HepG2 (cell line): ENCODE measurements at regions not wholly inside any gene's neighbourhood (a gene's known extent, or its start where the extent isn't known, plus 50 kb on each side); places are given as distances from the start of the nearest gene placed in this dataset.

Experiments
- ATAC-seq: fragments of 200-7000 bp; cut with Tn5 transposase; 3 replicates; pipeline ENCODE4 v1.9.1; 2020; ENCODE audit warnings: mild to moderate bottlenecking, moderate library complexity
- BruUV-seq: library from RNA; stranded (reverse); fragments of 400-500 nt; replicated peaks from 2 replicates; lab custom pipeline; 2021; lab: Mats Ljungman, UMichigan
- CTCF ChIA-PET: fragments of 300-600 bp; formaldehyde crosslinking; extraction: SDS; loops from one replicate; lab custom pipeline; 2021; ENCODE audit warnings: low total read pairs, inconsistent platforms, low intra/inter-chr PET ratio; lab: Yijun Ruan, JAX
- POLR2A ChIA-PET: fragments of 350-600 bp; sonication (Branson Sonifier 250); formaldehyde crosslinking; loops from one replicate; lab custom pipeline; 2020; ENCODE audit warnings: antibody characterized with exemption, inconsistent platforms; lab: Yijun Ruan, JAX
- DNase-seq: peaks from one replicate; pipeline ENCODE4 v3.0.0-alpha.2; 2015; ENCODE audit warnings: low spot score
- FAIRE-seq: peaks from 3 replicates; lab custom pipeline; 2011; peaks lifted over from hg19 to GRCh38; lab: Jason Lieb, UNC
- H2AFZ ChIP-seq: one replicate; pipeline ENCODE4 v1.6.1; 2011; ENCODE audit warnings: low read length, inconsistent platforms
- H3K27ac ChIP-seq: fragments of 300-600 bp; 3 replicates; pipeline ENCODE4 v1.8.0; 2011; ENCODE audit warnings: mixed run types, mild to moderate bottlenecking, mixed read lengths, low read length, inconsistent platforms; ENCODE audit not compliant: insufficient read depth; ENCODE audit errors: extremely low read length
- H3K27me3 ChIP-seq, 2 experiments: fragments of 200-600 bp in 1 of 2; 2 replicates in 1 of 2; 3 replicates in 1 of 2; pipeline versions ENCODE4 v1.6.0 to v1.8.0; 2011; ENCODE audit warnings: low read length in 2 of 2, mild to moderate bottlenecking in 2 of 2, moderate library complexity in 2 of 2, inconsistent platforms in 1 of 2; ENCODE audit not compliant: insufficient read depth in 2 of 2, control insufficient read depth in 1 of 2
- H3K36me3 ChIP-seq, 2 experiments: fragments of 200-600 bp in 1 of 2; replicated peaks in 1 of 2; 2 replicates in 1 of 2; 3 replicates in 1 of 2; pipeline versions ENCODE4 v1.5.1 to v1.8.0; 2011; ENCODE audit warnings: low read length in 2 of 2, inconsistent platforms in 1 of 2; ENCODE audit not compliant: insufficient read depth in 2 of 2, control insufficient read depth in 1 of 2
- H3K4me1 ChIP-seq: 2 replicates; pipeline ENCODE4 v1.5.1; 2012; ENCODE audit warnings: low read length, inconsistent platforms; ENCODE audit not compliant: insufficient read depth
- H3K4me2 ChIP-seq: 2 replicates; pipeline ENCODE4 v1.6.0; 2011; ENCODE audit warnings: low read depth, low read length, inconsistent platforms
- H3K4me3 ChIP-seq, 3 experiments: fragments of 200-600 bp in 1 of 3; sonication (generic), shearing (Covaris generic) in 1 of 3; replicated peaks in 1 of 3; 2 replicates each; pipeline ENCODE4 v1.5.1; 2011 to 2016; ENCODE audit warnings: low read length in 3 of 3, inconsistent platforms in 2 of 3, low read depth in 2 of 3, mild to moderate bottlenecking in 2 of 3, control low read depth in 1 of 3, mixed read lengths in 1 of 3; ENCODE audit not compliant: insufficient read depth in 1 of 3
- H3K79me2 ChIP-seq: one replicate; pipeline ENCODE4 v1.6.1; 2011; ENCODE audit warnings: low read length, inconsistent platforms; ENCODE audit not compliant: insufficient read depth
- H3K9ac ChIP-seq: 2 replicates; pipeline ENCODE4 v1.6.0; 2011; ENCODE audit warnings: mild to moderate bottlenecking, low read depth, low read length, inconsistent platforms; ENCODE audit not compliant: insufficient read depth
- H3K9me3 ChIP-seq: 2 replicates; pipeline ENCODE4 v1.5.1; 2012; ENCODE audit warnings: mild to moderate bottlenecking, low read length
- H4K20me1 ChIP-seq: 2 replicates; pipeline ENCODE4 v1.6.0; 2011; ENCODE audit warnings: inconsistent platforms, mild to moderate bottlenecking, low read length, moderate library complexity; ENCODE audit not compliant: insufficient read depth
- ARNT2 ChIP-seq: sonication (generic); formaldehyde crosslinking; IDR thresholded peaks from 2 replicates; pipeline ENCODE4 v1.8.0; 2022; ENCODE audit warnings: mild to moderate bottlenecking, low read depth, missing genetic modification reagents, moderate library complexity
- ATAD3A ChIP-seq: sonication (generic); formaldehyde crosslinking; IDR thresholded peaks from 2 replicates; pipeline ENCODE4 v1.4.0; 2020; ENCODE audit warnings: missing genetic modification reagents
- FIP1L1 ChIP-seq: fragments of 200-400 bp; formaldehyde crosslinking; IDR thresholded peaks from 2 replicates; pipeline ENCODE4 v1.6.1; 2018; ENCODE audit warnings: low read depth, mild to moderate bottlenecking, low read length, moderate library complexity, borderline replicate concordance; ENCODE audit not compliant: insufficient read depth
- HNRNPLL ChIP-seq: fragments of 200-400 bp; formaldehyde crosslinking; IDR thresholded peaks from 2 replicates; pipeline ENCODE4 v1.6.1; 2017; ENCODE audit warnings: mild to moderate bottlenecking, low read depth, low read length; ENCODE audit not compliant: poor library complexity, severe bottlenecking
- MAFK ChIP-seq, 2 experiments: IDR thresholded peaks in 1 of 2; conservative IDR thresholded peaks in 1 of 2; 2 replicates each; pipeline ENCODE4 v1.6.1; 2011; ENCODE audit warnings: improper control_type of control experiment in 2 of 2, low read length in 2 of 2
- ZNF652 ChIP-seq: IDR thresholded peaks from 2 replicates; pipeline ENCODE4 v1.6.1; 2016; ENCODE audit warnings: low read depth, borderline replicate concordance
- WGBS: methylation state at CpG from one replicate; pipeline ENCODE4 v1.1.6; 2017; ENCODE audit warnings: low lambda C conversion rate; 5-methylcytosine and 5-hydroxymethylcytosine counted together
- in situ Hi-C: cut with HindIII; loops from 2 replicates; pipeline ENCODE4 v1.10.0; 2017; ENCODE audit warnings: low pct_unique_long_range_greater_than_20kb; ENCODE audit not compliant: extremely low pct_ligation_motif_present
- intact Hi-C: fragments of 100-400 bp; cut with micrococcal nuclease; formaldehyde crosslinking; loops from one replicate; pipeline ENCODE4 v1.10.0; 2022; ENCODE audit not compliant: unreplicated experiment
- TF ChIP-seq, protein P1 (sequence below): sonication (generic); formaldehyde crosslinking; conservative IDR thresholded peaks from 2 replicates; pipeline ENCODE4 v1.4.0; 2020; ENCODE audit warnings: missing genetic modification reagents
- TF ChIP-seq, protein P2 (sequence below): sonication (generic); formaldehyde crosslinking; IDR thresholded peaks from 2 replicates; pipeline ENCODE4 v1.4.0; 2020; ENCODE audit warnings: missing genetic modification reagents
- TF ChIP-seq, protein P3 (sequence below): sonication (generic); formaldehyde crosslinking; IDR thresholded peaks from 2 replicates; pipeline ENCODE4 v1.8.0; 2022; ENCODE audit warnings: mild to moderate bottlenecking, missing genetic modification reagents; ENCODE audit not compliant: insufficient replicate concordance

DNA sequence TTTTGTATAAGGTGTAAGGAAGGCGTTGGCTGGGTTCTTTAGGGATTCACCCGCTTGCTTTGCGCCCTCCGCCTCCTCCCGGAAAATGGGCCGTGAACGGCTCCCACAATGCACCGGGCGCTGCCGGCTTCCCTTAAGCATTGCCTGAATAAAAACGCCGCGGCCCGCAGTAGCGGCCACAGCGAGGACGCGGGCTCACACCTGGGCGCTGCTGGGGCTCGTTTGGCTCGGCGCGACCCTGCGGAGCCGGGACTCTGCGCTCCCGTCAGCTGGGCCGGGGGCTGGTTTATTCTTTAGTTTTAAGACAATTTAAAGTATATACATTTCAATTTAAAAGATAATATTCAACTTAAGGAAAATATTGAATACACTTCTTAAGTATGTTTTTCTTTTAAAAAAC, 343.5 kb upstream of the RGMA start (continued):
- TF ChIP-seq, protein P1, sequence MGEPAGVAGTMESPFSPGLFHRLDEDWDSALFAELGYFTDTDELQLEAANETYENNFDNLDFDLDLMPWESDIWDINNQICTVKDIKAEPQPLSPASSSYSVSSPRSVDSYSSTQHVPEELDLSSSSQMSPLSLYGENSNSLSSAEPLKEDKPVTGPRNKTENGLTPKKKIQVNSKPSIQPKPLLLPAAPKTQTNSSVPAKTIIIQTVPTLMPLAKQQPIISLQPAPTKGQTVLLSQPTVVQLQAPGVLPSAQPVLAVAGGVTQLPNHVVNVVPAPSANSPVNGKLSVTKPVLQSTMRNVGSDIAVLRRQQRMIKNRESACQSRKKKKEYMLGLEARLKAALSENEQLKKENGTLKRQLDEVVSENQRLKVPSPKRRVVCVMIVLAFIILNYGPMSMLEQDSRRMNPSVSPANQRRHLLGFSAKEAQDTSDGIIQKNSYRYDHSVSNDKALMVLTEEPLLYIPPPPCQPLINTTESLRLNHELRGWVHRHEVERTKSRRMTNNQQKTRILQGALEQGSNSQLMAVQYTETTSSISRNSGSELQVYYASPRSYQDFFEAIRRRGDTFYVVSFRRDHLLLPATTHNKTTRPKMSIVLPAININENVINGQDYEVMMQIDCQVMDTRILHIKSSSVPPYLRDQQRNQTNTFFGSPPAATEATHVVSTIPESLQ: no peak
- no peak for TF ChIP-seq FIP1L1
- TF ChIP-seq, protein P2, sequence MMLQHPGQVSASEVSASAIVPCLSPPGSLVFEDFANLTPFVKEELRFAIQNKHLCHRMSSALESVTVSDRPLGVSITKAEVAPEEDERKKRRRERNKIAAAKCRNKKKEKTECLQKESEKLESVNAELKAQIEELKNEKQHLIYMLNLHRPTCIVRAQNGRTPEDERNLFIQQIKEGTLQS (CRISPR knock-in tag): no peak
- TF ChIP-seq, protein P3, sequence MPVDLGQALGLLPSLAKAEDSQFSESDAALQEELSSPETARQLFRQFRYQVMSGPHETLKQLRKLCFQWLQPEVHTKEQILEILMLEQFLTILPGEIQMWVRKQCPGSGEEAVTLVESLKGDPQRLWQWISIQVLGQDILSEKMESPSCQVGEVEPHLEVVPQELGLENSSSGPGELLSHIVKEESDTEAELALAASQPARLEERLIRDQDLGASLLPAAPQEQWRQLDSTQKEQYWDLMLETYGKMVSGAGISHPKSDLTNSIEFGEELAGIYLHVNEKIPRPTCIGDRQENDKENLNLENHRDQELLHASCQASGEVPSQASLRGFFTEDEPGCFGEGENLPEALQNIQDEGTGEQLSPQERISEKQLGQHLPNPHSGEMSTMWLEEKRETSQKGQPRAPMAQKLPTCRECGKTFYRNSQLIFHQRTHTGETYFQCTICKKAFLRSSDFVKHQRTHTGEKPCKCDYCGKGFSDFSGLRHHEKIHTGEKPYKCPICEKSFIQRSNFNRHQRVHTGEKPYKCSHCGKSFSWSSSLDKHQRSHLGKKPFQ (CRISPR knock-in tag): no peak
- TF ChIP-seq HNRNPLL: no peak
- TF ChIP-seq ATAD3A (CRISPR knock-in tag): no peak
- TF ChIP-seq ARNT2: no peak
- TF ChIP-seq, all 625 proteins: peak for 0

DNA sequence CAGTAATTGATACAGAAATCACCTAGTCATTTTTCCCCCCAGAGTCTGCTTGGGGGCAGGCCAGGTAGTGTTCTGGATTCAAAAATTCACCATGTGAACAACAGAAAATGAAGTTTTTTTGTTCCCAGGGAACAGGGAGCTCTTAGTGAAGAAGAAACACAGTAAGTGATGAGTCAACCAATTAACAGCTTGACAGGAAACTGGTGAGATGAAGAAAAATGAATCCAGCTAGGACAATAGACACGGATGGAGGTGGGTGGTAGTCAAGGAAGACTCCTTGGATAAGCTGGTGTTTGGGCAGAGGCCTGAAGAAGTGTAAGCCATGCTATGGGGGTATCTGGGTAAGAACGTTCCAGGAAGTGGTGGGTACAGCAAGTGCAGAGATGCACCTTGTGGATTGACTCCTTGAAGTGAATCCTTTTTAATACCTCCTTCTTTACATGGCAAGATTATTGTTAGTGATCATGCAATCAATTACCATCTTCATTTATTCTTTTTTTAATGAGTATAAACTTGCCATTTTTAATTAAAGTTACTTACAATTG, 339.9 kb upstream of the RGMA start:
- no peaks in the 10 kb centered on the region; a peak in 1 of 5 replicates for H3K27me3 ChIP-seq
- H3K4me1 ChIP-seq: no peaks in the 10 kb centered on the region
- in situ Hi-C loops (no loop called here), intact Hi-C loops (no loop called here)
- 2% methylated on average over 2 of the region's 2 CpGs for WGBS
- no peak overlapping the region for H3K27ac ChIP-seq
- H3K4me2 ChIP-seq: no peak overlapping the region
- ChIA-PET CTCF (no interaction called here), POLR2A (no interaction called here)
- no peaks in the 10 kb centered on the region for H3K9me3 ChIP-seq
- no peaks in the 10 kb centered on the region for H3K79me2 ChIP-seq
- no peak overlapping the region for H3K4me3 ChIP-seq
- no peaks in the 10 kb centered on the region for H3K36me3 ChIP-seq
- H2AFZ ChIP-seq: no peak overlapping the region
- no peak for ATAC-seq
- no peak for DNase-seq
- FAIRE-seq: no peak
- no peaks in the 10 kb centered on the region for H4K20me1 ChIP-seq
- H3K9ac ChIP-seq: no peak overlapping the region
- BruUV-seq: no TSS peak
- TF ChIP-seq ZNF652 (CRISPR knock-in tag) (no peak), MAFK (conservative IDR thresholded peaks at IDR 0.05 in 1 of 2, IDR thresholded peaks at IDR 0.05 in 1 of 2; ENCODE audit: low read length in 2 of 2) (peak in 1 of 2 experiments; percentile 27; a peak in 1 of 4 replicates)
